GM18858 (cell line): ENCODE measurements at regions not wholly inside any gene's neighbourhood (a gene's known extent, or its start where the extent isn't known, plus 50 kb on each side); places are given as distances from the start of the nearest gene placed in this dataset.
"Not testable (repeated sequence)": the region's sequence is repeated elsewhere in the genome, so short reads cannot be mapped to it uniquely, and the experiment has no call there.

Experiments
- ATAC-seq: cut with Tn5 transposase; IDR thresholded peaks from one replicate; pipeline ENCODE4 v1.9.1; 2021; ENCODE audit not compliant: unreplicated experiment

DNA sequence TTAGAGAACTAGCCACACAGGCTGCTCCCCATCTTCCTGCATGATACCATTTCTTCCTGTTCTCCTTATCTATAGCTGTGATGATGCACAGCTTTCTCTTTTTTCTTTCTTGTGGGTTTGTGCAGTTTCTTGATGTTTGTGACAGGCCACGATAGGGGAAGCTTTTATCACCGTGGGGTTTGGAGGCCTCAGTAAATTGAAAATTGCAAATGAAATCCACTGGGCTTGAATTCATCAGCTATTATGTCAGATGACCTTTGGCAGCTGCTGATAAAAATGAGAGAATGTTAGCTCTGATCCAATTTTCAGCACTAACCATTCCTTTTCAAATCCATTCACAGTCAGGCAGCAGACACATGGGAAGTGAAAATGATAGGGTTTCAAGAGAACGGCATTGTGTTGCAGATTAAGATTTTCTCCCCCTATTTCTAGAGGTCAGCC, 176.9 kb upstream of the SOX2 start:
- ATAC-seq, result no peak

DNA sequence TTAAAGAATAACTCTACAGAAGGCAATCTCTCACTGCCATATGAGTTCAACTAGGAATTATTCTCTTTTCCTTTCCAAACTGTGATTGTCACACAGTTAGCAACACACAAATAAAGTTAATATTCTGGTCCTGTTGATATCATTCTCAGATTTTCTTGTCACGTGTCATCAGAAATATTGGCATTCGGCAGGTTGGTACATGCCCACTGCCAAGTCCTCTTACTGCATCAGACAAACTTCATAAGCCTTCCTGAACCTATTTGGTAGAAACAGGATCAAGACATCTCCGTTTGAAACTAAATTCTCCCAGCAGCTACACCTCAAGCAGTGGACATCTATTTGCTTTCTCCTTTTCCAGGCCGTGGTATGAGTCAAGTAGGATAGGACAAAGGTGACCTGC, 177.9 kb upstream of the SOX2 start:
- ATAC-seq, result no peak

DNA sequence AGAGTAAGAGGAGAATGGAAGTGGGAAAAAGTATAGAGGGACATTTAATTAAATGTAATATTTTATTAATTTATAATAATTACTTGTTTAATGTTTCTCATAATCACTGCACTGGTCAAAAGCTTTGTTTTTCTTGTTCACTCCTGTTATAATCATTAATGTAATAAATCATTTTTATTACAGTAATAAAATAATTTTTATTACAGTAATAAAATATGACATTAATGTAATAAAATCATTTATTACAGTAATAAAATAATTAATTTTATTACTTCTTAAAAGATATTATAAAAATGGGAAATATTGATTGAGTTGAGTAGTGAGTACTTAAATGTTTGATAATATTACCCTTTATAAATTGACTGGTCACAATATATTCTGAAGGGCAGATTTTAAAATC, 181.1 kb upstream of the SOX2 start:
- ATAC-seq, result no peak

DNA sequence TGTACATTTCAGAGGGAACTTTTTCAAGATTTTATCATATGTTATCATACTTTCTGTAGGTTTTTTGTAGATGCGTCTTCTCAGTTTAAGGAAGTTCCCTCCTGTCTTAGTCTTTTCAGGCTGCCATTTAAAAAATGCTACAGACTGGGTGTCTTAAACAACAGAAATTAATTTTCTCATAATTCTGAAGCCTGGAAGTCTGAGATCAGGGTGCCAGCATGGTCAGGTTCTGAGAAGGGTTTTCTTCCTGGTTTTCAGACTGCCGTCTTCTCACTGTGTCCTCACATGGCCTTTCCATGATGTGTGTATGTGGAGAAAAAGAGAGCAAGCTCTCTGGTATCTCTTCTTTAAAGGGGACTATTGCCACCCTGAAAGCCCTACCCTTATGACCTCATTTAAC, 189.9 kb upstream of the SOX2 start:
- no peak for ATAC-seq

DNA sequence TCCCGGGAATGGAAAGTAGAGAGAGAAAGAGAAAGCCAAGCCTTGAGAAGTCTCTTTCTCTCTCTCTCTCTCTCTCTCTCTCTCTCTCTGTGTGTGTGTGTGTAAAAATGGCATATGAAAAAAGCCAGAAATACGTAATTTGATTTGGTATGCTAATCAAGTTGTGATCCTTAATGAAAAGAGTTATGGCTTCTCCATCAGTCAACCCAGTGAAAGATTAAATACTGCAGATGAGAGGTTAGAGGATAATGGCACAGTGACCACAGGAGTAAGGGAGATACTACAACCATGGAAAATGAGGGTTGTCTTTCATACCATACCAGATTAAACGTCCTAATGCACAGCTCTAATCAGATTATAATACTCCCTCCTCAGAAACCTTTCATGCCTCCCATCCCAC, 193.5 kb upstream of the SOX2 start:
- ATAC-seq, result no peak

DNA sequence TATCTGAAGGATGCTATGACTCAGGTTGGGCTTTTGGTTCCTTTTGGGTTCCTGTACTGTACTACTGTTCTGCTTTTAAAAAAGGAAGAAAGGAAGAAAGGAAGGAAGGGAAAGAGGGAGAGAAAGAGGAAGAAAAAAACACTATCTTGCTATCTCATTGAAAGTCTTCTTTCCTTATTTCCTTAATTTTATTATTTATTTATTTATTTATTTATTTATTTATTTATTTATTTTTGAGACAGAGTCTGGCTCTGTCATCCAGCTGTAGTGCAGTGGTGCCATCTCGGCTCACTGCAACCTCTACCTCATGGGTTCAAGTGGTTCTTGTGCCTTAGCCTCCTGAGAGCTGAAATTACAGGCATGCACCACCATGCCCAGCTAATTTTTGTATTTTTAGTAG, 198.9 kb upstream of the SOX2 start:
- ATAC-seq, result no peak

DNA sequence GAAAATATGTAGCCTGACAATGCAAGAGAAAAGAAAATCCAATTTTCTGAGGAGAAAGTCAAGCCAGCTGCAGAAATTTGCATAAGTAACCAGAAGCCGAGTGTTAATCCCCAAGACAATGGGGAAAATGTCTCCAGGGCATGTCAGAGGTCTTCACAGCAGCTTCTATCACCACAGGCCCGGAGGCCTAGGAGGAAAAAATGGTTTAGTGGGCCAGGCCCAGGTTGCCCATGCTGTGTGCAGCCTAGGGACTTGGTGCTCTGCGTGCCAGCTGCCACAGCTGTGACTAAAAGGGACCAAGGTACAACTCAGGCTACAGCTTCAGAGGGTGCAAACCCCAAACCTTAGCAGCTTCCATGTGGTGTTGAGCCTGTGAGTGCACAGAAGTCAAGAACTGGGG, 201.2 kb upstream of the SOX2 start:
- no peak for ATAC-seq

DNA sequence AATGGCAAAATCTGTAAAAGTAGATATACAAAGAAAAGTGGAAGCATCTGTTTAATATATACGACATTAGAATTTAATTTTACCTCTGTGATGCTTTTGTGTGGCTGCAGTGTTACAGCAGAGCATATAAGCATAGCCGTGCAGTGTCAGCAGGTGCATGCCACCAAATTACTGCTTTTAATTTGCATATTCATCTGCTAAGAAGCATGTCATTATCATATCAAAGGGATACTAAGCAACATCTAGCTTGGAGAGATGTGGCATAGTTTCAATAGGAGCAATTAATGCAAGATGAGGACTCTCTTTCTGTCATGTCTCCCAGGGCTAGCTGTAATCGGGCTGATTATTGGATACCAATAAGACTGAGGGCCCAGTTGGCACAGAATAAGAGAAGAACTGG, 214.4 kb upstream of the SOX2 start:
- no peak for ATAC-seq

DNA sequence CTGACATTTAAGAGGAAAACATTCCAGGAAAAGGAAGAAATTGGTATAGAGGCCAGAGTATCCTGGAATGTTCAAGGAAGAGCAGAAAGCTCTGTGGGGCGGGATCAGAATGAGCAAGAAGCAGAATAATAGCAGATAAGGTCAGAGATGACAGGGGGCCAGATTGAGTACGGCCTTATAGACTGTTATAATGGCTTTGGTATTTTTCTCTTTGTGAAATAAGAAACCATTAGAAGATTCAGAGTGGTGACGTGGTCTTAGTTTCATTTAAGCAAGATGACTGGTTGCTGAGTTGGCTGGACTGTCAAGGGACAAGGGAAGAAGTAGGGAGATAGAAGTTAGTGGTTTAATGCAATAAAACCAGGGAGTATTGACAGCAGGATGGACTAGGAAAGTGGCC, 218.3 kb upstream of the SOX2 start:
- ATAC-seq, result no peak

DNA sequence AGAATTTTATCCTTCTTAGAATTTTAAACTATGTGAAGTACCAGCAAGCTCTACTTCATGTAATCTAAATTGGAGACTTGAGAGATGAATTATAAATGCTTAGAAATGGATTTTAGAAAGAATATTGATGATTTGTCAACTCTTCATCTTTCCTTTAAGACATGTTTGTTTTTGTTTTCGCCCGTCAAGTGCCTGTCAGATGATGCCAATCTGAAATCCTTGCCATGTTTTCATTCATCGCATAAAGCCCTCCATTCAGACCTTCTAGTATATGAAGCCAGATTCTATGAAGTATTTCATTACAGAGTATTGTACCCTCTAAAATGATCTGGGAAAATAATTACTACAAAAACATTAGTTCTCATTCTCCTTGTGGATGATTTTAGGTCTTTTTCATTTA, 223.2 kb upstream of the SOX2 start:
- ATAC-seq, result no peak

DNA sequence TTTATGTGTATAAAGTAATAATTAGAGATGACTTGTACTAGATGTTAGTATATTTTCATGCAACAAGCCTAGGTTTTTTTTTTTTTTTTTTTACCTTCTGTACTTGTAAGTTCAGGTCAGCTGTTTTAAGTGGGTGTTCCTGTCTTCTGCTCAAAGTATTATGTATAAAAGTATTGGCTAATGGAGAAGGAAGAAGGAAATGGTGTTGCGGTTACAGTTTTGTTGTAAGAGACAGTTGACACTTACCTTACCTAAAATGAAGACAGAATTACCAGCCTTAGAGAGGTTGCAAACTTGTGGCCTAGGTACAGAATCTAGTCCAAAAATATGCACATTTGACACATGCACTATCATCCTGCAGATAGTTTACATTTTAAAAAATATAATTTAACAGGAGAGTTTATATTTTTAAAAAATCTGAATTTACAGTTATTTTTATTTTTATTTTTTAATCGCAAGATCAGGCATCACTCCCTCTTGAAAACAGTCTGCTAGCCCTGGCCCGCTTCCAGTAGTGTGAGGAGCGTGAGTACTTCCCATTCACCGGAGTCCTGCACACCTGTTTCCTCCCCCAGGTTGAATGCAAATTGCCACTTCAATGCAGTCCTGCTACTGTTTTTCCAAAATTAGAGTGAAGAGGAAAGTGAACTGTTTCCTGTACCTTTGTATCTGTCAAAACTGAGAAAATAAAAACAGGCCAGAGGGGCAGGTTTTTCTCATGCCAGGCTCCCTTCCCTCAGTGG, 224.3 kb upstream of the SOX2 start:
- no peak for ATAC-seq

DNA sequence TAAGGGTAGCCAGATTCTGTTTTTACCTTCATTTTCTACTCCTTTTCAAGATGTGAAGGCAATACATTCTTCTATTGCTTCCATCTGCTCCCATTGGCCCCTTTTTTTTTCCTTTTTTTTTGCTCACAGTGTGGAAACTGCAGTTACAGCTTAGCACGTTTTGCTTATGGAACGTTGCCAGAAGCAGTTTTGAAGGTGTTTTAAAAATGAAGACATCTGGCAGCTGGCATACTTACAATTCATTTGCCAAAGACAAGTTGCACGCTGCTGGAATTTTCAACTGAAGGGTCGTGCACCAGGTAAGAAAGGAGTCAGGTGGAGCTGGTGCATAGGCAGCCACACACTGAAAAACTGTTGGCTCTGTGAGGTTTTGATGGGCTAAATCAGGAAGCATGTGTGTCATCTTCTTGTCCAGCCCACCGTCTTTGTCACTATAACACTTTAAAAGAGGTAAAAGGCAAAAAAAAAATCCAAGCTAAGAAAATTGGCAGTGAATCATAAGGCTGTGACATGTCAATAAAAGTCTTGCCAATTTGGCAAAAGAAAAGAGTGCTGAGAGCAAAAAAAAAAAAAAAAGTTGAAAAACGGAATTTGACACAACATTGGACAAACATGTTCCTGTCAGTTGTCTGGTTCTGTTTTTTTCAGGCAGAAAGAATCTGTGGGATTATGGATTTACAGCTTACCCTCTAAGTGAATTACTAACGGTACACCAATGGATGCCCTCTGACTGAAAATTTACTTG, 225.4 kb upstream of the SOX2 start:
- ATAC-seq, result no peak

DNA sequence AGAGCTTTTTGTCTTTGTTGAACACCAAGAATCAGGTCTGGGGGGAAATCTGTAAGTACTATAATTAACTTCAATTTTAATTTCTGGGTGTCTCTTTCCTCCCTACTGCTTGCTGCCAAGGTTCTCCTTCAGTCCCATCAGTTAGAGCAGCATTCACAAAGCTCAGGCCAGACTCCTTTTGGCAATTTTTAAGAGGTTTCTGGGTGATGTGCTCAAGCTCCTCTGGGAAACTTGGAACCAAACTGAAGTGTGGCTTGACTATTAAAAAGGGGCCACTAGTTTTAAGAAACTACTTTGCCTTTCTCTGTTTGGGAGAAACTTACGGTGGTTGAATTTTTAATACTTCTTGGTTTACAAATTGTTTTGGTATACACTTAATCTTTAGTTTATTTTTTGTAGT, 227.7 kb upstream of the SOX2 start:
- no peak for ATAC-seq

DNA sequence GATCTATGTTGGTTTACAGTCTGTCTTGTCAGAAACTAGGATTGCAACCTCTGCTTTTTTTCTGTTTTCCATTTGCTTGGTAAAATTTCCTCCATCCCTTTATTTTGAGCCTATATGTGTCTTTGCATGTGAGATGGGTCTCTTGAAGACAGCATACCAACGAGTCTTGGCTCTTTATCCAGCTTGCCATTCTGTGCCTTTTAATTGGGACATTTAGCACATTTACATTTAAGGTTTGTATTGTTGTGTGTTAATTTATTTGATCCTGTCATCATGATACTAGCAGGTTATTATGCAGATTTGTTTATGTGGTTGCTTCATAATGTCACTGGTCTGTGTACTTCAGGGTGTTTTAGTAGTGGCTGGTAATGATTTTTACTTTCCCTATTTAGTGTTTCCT, 236.6 kb upstream of the SOX2 start:
- ATAC-seq, result not testable (repeated sequence)

DNA sequence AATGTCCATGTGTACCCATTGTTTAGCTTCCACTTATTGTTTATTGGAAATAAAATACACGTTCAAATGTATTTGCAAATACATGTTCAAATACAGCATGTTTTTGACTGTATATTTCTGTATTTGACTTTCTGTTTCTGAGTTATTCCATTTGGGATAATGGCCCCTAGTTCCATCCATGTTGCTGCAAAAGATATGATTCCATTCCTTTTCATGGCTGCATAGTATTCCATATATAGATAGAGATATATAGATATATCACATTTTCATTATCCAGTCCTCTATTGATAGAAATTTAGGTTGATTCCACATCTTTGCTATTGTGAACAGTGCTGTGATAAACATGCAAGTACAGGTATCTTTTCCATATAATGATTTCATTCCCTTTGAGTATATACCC, 241.4 kb upstream of the SOX2 start:
- no peak for ATAC-seq

DNA sequence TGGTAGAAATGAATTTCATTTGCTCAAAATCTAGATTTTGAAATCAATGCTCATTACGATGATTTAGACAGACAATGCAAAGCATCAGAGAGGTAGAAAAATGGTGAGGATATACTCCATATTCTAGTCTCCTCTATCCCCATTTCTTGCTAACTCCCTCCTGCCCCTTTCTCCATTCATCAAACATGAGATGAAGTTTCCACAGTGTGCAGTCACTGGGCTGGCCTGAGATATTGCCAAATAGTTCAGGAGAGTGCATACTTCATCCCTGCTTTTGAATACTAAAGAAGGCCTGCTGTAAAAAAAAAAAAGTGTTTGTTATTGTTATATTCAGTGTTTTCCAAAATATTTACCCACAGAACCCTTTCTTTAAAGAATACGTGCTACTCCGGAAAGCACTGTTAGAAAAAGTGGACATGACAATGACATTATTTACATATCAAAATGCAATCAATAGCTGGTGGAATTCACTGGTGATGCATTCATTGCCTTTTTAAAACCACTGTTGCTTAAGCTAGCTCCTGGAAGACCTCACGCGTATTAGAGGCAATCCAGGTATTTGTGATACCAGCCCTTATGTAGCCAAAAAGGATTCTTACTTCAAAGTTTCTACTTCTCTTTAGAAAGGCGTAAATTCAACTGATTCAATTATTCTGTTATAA, 247.6 kb upstream of the SOX2 start:
- no peak for ATAC-seq

DNA sequence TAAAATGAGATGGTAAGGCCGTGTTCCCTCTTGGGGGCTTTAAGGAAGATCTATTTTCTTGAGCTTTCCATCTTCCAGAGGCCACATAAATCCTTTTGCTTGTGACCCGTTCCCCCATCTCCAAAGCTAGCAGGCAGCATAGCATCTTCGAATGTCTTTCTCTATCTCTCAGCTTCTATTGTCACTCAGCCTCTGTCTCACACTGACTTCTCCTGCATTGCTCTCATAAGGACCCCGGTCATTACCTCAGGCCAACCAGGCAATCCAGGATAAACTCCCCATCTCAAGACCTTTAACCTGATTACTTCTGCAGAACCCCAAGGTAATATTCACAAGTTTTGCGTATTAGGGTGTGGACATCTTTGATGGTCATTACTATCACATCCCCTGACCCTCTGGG, 250.3 kb upstream of the SOX2 start:
- ATAC-seq, result no peak

DNA sequence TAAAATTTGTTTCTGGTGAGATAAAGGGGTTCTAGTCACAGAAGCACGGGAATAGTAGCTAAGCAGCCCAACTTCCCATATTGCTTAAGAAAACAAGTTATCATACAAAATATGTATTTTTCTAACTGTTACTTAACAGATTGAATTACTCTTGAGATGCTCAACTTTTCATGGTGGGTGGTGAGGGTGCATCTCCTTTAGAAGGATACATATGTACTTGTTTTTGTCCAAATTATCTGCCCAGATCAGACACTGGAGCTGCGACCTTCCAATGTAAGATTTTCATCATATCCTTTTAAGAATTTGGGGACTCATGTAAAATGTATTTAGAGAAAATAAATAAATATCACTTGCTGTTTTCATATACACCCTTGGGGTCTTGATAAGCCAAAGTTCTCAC, 252.2 kb upstream of the SOX2 start:
- ATAC-seq, result no peak

DNA sequence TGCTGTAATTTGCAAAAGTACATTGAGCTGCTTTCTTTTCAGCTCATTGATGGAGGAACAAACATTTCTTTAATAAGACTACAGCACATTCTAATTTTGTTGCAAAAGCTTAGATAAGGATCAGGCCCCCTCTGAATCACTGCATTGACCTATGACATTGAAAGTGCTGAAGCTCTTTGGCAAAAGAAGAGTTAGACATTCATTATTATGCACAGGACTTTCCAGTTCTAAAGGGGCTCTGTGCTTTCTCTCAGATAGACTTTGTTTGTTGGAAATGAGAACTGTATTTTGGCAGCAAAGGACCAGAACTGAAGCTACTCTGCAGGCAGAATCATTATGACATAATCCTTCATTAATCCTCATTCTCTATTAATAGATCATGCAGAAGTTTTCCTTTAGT, 252.9 kb upstream of the SOX2 start:
- no peak for ATAC-seq

DNA sequence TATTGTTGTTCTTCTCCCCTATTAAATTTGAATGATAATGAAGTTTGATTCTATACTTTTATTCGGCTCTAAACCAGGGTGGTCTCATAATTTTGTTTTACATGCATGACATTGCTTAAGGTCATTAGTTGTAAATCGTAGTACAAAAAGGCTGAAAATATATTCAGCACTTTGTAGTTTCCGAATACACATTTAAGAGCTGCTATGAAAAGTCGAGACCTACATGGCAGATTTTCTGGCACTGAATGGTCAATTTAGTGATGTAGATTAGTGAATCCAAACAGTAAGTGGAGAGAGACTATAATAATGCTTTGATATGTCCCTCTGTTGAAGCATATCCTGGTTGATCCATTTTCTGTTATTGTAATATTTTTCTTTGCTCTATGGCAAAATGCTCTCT, 254.0 kb upstream of the SOX2 start:
- ATAC-seq, result no peak

DNA sequence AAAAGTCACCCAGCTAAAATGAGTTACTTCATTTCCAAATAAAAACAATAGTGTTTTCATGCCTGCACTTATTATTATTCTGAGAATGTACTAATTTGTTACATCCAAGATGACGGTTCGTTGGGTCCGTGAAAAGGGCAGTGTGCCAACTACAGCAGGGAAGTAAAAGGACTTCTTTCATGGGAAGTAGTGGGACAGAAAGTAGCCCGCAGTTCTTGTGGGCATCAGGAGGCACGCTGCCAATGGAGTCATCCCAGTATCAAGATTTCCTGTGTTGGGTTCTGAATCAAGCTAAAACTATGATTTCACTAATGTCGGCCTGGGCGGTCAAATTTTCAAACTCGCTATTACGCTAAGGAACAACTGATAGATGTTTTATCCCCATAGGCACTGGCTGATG, 254.5 kb upstream of the SOX2 start:
- ATAC-seq, result no peak

DNA sequence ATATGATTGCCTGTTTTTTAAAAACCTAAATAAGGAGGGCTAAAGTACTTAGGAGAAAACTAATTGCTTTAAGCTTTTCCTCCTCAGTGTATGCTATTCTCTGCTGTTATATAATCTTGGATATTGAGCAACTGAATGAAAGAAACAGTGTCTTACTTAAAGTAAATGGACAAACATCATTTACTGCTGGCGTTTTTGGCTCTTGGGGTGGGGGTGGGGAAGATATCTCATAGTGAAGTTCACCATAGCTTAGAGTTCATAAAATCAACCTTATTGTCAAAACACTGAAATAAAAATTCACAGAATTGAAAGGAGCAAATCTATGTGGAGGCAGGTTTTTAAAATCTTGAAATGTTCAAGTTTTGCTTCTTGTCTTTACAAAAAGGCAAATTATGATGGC, 256.4 kb upstream of the SOX2 start:
- ATAC-seq, result no peak
